SK-N-SH (cell line): ENCODE measurements at regions not wholly inside any gene's neighbourhood (a gene's known extent, or its start where the extent isn't known, plus 50 kb on each side); places are given as distances from the start of the nearest gene placed in this dataset.

ENCODE experiments used
- CTCF ChIP-seq: fragments of 200-600 bp; sonication (generic); IDR thresholded peaks from 2 replicates; pipeline ENCODE4 v1.6.1; 2017; ENCODE audit warnings: antibody characterized with exemption, mild to moderate bottlenecking, moderate library complexity
- EP300 ChIP-seq, 2 experiments: IDR thresholded peaks; 2 replicates each; pipeline versions ENCODE4 v1.4.0 to v1.6.1; 2012; ENCODE audit warnings: borderline replicate concordance in 1 of 2, low read depth in 1 of 2, low read length in 1 of 2
- YY1 ChIP-seq: IDR thresholded peaks from 2 replicates; pipeline ENCODE4 v1.4.0; 2012; ENCODE audit warnings: low read depth, mild to moderate bottlenecking

- TF ChIP-seq EP300 (IDR thresholded peaks at IDR 0.05; ENCODE audit: borderline replicate concordance in 1 of 2, low read depth in 1 of 2, low read length in 1 of 2) (no peak), YY1 (no peak), CTCF (peak; percentile 70)
Observed at GRCh38 chr11:87878373-87878825, 296.8 kb downstream of the RAB38 start.
